ENCODE measurements at regions not wholly inside any gene's neighbourhood (a gene's known extent, or its start where the extent isn't known, plus 50 kb on each side); places are given as distances from the start of the nearest gene placed in this dataset.

DNA sequence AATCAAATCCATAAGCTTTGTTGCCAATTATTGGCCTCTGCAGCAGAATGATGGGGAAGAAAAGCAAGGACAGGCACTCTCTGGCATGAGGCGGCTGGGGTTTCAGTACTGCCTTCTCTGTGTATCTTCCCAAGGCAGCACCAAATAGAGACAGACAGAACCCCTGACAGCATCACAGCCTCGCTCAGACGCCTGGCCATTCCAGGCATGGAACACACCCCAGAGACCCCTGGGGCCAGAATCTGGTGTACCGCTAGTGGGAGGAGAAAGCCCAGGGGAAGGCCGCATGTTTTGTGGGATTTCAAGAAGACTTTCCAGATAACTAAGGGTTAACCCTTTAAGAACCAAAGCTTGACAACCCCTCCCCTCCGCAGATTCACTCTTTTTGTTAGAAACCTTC, 282.1 kb downstream of the EN1 start:
- no peak for DNase-seq (ENCODE audit: low spot score)

GRCh38 chr2:118562144-118562543, 285.3 kb downstream of the EN1 start:
- no peak for DNase-seq (ENCODE audit: low spot score)

- DNase-seq (ENCODE audit: low spot score): no peak
Observed at GRCh38 chr2:118558846-118559245, 288.6 kb downstream of the EN1 start.

GRCh38 chr2:118557791-118558190, 289.7 kb downstream of the EN1 start:
- DNase-seq (ENCODE audit: low spot score): no peak

DNA sequence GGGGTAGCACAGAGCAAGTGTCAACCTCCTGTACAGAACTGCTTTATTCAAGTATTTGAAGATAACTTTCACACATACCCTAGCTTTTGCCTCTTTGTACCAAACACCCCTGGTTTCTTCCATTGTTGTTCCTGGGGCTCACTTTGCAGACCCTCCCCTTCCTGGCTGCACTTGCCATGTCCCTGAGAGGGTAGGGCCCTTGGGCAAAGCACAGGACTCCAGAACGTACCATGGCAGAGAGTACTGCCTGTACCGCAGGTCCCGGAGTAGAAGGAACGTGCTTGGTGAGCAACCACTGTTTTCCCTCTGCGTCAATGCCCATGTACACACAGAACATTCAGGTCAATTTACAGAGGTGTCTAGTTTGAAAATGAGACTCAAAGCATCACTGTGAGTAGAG, 290.4 kb downstream of the EN1 start:
- no peak for DNase-seq (ENCODE audit: low spot score)

GRCh38 chr2:118554616-118555015, 292.8 kb downstream of the EN1 start:
- DNase-seq (ENCODE audit: low spot score): no peak

DNA sequence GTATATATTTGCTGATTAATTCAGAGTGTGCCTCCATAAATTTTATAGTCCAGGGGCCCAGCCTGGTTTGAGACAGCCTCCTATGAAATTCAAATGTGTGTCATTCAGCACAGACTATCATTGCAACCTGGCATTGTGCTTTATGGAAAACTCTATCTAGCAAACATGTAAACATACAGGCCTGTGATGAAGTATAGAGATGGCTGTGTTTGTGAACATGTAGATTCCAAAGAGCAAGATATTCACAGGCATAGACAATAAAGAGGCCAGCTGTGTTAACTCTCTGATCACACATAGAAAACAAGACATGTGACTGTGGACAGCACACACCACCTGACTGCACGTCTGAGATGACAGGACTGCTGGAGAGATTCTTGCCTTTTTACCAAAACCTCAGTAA, 297.9 kb downstream of the EN1 start:
- DNase-seq (ENCODE audit: low spot score): no peak

DNA sequence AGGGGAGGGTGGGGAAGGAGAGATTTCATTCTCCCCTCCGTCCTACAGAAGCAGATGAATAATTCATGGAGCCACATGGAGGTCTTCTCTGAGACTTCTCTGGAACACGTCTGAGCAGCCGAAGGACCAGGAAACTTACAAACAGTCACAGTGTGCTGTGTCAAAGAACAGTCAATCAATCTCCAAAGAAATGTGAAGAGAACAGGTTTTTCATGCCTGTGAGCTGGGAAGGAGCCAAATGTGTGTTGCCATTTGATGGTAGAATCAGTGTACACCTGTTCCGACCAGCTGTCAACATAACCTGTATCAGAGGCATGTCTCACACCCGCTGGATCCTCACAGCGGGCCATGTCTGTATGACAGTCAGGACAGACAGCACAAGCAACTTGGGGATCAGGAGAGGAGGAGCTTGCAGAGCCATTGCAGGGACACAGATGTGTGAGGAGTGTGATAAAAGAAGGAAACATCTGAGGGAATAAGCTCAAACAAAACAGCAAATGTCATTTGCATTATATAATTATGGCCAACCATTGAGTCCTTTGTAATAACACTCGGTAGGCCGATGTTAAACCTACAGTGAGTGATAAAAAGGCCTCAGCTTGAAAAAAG, 298.5 kb downstream of the EN1 start:
- DNase-seq (ENCODE audit: low spot score): no peak

GRCh38 chr2:118539290-118539689, 308.2 kb downstream of the EN1 start:
- no peak for DNase-seq (ENCODE audit: low spot score)

DNA sequence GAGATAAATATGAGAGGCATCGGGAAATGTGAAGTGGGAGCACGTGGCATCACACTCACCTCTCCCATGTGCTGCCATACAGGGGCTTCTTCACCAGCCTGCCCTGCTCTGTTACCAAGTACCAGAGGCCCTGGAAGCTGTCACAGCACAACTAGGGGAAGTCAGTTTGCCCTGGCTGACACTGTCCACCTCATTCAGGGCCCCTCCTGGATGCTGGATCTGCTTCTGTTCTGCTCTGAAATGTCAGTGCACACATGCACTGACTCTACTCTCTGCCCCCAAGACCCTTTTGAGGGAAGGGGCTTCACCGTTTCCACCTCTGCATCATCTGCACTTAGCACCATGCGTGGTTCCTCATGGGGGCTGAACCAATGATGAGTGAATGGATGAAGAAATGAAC, 311.1 kb downstream of the EN1 start:
- no peak for DNase-seq (ENCODE audit: low spot score)

- DNase-seq (ENCODE audit: low spot score): no peak
Observed at GRCh38 chr2:118535818-118536212, 311.6 kb downstream of the EN1 start.

DNA sequence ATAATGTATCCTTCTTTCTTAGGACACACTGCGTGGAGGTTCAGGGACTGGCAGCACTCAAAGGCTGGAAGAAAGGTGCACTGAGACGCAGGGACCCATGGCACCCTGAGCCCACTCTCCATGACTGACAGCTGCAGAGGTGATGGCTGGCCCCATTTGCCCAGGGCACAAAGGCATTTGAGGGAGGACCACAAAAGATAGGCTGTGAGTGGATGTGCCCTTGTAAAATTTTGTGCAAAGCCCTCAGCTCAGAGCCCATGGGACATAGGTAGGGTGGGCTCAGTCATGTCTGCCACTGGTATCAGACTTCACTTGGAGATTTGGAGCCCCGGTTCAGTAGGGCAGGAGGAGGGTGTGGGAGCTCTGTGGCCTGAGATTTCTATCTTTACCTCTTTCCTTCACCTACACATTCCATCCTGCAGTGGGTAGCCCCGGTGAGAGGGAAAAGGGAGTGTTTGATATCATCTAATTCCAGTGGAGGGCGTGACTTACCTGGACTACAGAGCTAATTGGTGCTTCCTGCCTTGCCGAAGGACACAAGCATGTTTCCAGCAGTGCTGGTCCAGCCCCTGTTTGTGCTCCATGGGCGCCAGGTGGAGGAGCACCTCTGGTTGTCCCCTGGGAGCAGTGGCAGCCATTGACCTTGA, 312.2 kb downstream of the EN1 start:
- no peak for DNase-seq (ENCODE audit: low spot score)

GRCh38 chr2:118530976-118531375, 316.5 kb downstream of the EN1 start:
- DNase-seq (ENCODE audit: low spot score): no peak

- DNase-seq (ENCODE audit: low spot score): no peak
Observed at GRCh38 chr2:118529908-118530599, 317.4 kb downstream of the EN1 start.

DNA sequence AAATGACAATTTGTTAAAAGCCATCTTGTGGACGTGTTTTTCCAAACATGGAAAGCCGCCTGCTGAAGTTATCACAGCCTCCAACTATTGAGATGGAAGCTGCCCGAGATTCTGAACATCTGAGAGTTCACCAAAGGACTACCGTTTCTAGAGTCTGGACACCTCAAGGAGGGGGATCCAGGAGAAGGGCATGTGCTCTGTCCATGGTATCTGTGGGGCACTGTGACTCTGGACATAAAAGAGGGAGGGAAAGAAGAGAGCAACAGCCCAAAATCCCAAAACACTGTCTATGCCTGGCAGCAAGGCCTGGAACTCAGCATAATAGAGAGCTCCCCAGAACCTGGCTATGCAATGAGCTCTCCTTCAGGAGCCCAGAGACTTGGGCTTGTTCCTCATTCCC, 319.9 kb downstream of the EN1 start:
- no peak for DNase-seq (ENCODE audit: low spot score)

- no peak for DNase-seq (ENCODE audit: low spot score)
Observed at GRCh38 chr2:118525346-118525745, 322.1 kb downstream of the EN1 start.

- DNase-seq (ENCODE audit: low spot score): no peak
Observed at GRCh38 chr2:118524911-118525310, 322.5 kb downstream of the EN1 start.

- DNase-seq (ENCODE audit: low spot score): no peak
Observed at GRCh38 chr2:118523761-118524160, 323.7 kb downstream of the EN1 start.

DNA sequence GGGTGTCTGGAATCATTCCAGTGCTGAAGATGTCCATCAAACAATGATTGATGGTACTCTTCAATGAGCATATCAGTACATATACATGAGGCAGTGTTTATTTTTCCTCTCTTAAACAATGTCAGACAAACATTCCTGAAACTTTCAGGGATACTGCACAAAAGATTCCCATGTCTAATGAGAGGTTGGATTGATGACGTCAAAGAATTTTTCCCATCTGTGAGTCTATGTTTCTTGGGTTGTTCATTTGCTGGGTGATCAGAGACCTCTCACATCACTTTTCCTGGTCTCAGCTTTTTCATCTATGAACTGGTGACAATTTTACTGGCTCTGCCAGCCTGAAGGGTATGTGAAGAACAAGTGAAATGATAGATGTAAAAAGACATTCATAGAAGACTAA, 325.5 kb downstream of the EN1 start:
- DNase-seq (ENCODE audit: low spot score): no peak

- DNase-seq (ENCODE audit: low spot score): no peak
Observed at GRCh38 chr2:118521272-118521671, 326.2 kb downstream of the EN1 start.

DNA sequence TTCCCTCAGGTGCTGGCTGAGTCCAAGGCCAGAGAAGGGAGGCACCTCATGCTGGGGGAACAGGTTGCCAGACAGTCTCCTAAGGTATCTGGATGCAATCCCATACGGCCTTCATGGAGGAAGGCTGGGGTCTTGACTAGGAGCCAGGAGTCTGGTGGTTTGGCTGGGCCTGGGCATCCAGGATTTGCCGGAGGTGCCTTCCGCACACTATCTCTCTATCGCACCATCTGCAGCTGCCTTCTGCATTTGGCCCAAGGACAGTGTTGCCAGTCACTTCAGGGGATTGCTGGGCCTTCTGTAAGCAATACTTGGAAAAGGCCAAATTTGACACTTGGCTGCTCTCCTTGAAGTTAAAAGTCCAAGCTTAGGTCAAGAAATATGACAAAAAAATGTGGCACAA, 327.2 kb downstream of the EN1 start:
- DNase-seq (ENCODE audit: low spot score): no peak

DNA sequence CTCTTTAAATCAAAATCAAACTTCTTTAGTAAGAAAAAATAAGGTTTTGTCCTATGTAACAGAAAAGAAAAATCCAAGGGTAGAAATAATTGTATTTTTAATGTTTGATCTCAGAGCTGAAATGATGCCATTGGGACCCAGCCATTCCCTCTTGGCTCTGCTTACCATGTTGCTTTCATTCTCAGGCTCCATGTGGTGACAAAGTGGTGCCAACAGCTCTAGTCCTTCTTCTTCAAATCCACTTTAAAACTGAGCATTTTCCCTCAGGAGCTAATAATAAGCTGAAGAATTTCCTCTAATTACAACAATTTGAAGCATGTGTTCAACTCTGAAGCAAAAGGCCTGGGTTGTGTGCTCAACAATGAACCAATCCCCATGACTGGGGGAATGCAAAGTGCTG, 327.9 kb downstream of the EN1 start:
- no peak for DNase-seq (ENCODE audit: low spot score)

GRCh38 chr2:118510807-118511206, 336.6 kb downstream of the EN1 start:
- DNase-seq (ENCODE audit: low spot score): no peak
